NCI-H1092 (cell line): ENCODE measurements at regions not wholly inside any gene's neighbourhood (a gene's known extent, or its start where the extent isn't known, plus 50 kb on each side); places are given as distances from the start of the nearest gene placed in this dataset.
"Not testable (repeated sequence)": the region's sequence is repeated elsewhere in the genome, so short reads cannot be mapped to it uniquely, and the experiment has no call there.

Experiments used
- DNase-seq: peaks from one replicate; lab custom pipeline; 2025; lab: John Stamatoyannopoulos, UW

DNA sequence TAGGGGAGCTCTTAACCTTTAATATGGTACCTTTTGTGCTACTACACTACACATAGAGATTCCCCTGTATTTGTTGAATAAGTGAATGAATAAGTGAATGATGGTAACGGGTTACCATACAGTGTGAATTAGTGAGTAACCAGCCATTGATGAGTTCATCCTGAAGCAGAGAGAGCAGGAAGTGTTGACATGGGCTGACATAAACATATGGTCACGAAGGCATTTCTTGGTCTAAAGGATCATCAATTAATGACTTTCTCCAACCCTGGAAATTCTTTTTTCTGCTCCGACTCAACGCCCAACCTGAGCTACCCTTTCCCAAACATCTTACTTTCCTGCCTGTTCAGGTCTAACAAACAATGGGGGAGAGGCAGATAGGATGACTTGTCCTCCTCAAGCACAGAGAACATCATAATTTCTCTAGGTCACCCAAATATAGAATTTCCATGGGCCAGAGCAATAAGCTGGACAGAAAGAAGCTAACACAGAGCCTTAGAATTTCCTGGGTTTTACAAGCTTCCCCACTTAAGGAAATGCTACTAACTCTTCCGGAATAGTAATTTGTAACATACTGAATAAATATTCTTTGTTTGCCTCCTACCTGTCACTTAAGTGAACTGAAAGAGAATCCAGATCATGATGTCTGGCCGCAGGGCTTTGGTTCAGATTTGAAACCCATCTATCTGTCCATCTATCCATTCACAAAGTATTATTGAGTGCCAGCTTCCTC lies 114.7 kb upstream of the NGF start:
- DNase-seq, result no peak

DNA sequence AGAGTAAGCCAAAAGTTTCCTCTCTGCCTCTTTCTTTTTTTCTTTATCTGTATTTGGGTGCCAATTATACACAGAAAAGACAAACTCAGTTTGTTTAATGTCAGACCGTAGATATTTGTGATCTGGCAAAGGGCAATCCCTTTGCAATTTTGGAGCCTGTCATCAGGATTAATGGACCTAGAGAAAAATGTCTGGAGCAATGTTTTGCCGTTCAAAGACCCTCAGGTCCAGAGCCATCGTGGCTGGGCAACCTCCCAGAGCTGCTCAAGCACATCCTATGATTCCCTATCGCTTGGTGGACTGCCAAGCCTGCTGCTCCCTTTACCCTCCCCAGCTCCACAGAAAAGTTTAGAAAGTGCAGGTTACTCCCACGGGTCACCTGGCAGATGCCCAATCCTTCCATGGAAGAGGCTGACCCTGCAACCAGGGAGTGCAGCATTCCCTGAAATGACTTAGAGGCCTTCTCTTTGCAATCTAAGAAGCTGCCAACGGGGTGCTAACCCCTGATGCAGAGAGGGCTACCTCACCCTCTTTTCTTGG lies 112.5 kb upstream of the NGF start:
- DNase-seq, result no peak

GRCh38 chr1:115448282-115449044 lies 110.4 kb upstream of the NGF start:
- DNase-seq, result no peak

DNA sequence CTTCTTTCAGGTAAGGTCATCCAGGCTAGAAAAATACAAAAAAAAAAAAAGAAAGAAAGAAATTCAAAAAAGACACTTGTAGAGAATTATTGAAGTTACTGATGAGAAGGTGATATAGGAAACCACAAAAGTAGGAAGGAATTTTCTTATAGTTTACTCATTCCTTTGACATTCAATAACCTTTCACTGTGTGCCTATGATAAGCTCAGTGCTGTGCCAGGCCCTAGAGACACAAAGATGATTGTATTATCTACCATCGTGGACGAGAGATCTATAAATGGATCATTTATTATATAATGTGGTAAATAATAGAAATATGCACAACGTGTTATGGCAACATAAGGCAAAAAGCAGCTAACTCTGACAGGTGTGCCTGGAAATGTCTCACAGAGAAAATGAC lies 109.6 kb upstream of the NGF start:
- DNase-seq, result no peak

- DNase-seq, result no peak
Measured at GRCh38 chr1:115445090-115445489, 107.0 kb upstream of the NGF start.

- DNase-seq, result no peak
Measured at GRCh38 chr1:115440733-115441132, 102.7 kb upstream of the NGF start.

- not testable (repeated sequence) for DNase-seq
Measured at GRCh38 chr1:115439520-115439919, 101.5 kb upstream of the NGF start.

DNA sequence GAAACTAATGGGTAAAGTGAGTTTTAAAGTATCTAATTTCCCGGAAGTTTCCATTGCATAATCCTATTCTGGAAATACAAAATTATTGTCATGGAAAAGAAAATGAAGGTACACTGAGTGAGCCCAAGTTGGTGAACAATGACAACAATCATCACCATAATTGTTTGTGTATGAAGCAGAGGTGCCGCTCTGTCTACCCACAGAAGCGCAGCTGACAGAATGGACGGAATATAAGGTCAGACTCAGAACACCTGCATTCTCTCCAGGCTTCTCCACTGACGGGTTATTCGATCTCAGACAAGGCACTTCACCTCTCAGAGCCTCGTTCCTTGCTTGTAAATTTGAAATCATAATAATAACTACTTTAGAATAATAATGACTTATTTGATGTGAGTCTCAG lies 99.1 kb upstream of the NGF start:
- DNase-seq, result peak; percentile 70

GRCh38 chr1:115436596-115436995 lies 98.5 kb upstream of the NGF start:
- DNase-seq, result no peak

GRCh38 chr1:115433483-115433882 lies 95.4 kb upstream of the NGF start:
- DNase-seq, result no peak

DNA sequence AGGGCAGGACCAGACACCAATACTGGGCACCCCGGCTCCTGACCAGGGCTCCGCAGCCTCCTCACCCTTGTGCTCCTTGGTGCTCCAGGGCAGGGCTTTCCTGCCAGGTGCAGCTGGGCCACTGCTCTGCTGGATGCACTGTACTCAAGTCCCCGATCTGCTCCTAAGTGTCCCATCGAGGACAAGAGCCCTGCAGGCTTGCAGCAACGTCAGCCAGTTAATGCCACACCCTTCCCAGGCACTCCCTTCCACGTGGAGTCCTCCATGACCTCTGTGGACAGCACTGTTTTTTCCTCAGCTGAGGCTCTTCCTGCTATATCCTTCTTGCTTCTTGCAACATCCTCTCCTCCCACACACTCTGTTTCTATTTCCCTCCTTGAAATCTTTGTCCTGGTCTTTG lies 94.0 kb upstream of the NGF start:
- no peak for DNase-seq

- DNase-seq, result no peak
Measured at GRCh38 chr1:115430441-115431158, 92.6 kb upstream of the NGF start.

GRCh38 chr1:115429884-115430283 lies 91.8 kb upstream of the NGF start:
- DNase-seq, result no peak

- DNase-seq, result no peak
Measured at GRCh38 chr1:115429241-115429640, 91.2 kb upstream of the NGF start.

GRCh38 chr1:115428676-115429075 lies 90.6 kb upstream of the NGF start:
- no peak for DNase-seq

DNA sequence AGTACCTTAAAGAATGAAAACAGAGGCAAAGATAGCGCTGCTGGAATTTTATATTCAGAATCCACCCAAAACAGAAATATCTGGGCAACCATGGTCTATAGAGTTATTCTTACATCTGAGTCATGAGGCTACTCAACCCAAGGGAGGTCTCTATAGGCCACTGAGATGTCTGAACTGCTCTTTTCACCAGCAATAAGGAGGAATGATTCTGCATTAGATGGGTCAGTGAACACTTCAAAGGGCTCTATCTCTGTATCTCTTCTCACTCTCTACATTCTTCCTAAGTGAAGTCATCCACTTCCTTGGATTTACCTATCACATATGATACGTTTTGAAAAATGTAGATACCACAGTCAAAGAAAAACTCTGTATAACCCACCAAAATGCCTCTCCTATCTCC lies 90.2 kb upstream of the NGF start:
- no peak for DNase-seq

DNA sequence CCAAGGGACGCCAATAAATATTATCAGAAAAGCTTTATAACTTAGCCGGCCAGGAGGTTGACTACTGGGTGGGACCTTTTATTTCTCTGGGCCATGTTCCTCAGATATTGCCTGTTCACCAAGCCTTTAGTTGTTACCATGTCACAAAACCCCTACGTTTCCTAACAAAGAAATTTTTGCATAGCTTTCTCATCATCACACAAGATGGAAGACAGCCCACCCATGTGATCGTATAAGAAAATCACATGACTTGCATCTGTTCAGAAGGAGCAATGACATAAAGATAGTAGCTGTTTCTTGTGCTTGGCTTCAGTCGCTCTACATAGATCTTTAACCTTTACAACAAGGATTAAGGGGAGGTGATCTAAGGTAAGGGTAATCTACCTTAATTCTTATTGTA lies 88.9 kb upstream of the NGF start:
- no peak for DNase-seq

DNA sequence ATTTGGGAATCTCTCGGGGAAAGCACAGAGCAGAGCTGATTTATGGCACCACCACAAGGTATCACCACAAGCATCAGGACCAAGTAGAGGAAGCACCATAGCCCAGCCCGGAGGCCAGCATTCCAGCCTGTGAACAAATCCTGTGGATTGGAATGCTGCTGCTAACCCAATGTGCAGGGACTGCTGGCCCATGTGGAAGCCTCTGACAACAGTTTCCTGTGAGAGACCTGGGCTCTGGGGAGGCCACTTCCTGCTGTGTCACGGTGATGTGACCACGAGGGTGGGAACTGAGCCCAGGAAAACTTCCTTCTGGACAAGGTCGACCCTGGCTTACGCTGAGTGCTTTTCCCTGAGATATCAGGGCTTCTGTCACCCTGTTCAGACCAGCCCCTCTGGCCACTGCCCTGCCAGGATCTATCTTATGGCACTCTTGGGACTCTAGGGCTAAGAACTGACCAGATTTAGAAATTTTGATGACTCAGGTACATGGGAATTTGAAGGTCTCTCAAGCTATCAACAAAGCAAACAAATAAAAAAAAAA lies 88.3 kb upstream of the NGF start:
- no peak for DNase-seq

DNA sequence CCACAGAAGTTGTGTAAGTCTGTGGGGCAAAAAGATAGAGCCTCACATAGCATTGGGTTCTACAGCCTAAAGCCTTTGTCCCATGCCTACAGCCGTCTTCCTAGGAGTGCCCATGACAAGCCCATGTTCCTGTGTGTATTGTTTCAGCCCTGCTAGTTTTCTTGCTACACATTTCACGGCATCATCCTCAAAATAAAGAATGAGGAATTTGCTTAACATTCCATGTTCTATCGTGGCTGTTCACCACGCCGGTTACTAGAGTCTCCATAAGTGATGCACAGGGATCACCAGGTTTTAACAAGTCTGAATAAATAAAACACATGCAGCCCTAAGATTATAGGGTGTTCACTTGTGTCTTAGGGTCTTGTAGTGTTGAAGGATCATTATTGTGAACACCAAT lies 87.4 kb upstream of the NGF start:
- DNase-seq, result no peak

DNA sequence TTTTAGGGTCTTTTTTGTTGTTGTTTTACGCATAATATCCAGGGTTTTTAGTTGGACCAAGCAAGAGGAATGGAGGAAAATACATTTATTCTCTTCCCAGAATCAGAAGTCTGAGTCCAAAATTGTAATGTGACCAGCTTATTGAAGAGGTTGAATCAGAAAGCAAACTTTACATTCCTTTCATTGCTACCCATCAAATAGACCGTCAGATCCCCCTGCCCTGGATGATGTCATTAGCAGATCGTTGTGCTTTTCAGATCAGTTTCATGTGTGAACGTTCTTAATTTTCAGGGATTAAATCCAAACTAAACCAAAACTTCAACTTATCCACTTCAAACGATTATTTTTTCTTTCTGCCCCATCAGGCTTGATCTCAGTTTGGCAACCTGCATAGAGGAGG lies 85.7 kb upstream of the NGF start:
- DNase-seq, result no peak

DNA sequence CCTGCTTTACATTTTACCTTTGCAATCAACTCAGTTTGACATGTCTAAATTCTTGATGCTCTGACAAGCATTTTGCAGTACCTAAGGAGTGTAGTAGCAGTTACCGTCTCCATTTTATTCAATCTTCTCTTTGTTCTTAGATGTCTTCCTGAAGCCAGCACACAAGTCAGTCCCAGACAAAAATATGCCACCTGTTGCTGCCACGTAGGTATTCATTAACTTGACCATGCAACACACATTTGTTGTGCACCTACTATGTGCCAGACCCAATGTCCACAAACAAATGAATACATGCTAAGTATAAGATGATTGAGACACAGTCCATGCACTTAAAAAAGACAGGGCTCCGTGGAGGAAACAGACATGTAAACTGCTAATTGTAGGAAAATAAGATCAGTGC lies 81.5 kb upstream of the NGF start:
- DNase-seq, result no peak

DNA sequence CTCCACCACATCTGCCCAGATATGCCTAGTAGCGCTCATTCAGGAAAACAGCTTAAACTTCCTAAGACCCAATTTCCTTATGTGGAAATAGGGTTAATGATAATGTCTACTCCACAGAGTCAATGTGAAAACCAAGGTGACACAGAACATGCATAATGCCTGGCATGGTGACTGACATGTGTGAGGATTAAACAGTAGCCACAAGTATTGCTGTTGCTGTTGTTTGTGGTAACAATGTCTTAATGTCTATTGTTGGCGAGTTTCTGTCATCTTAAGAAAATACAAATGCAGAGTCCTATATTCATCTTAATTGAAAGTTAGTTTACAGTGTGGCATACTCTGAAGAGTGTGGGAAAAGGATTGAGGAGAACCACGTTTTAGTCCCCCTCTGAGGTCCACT lies 75.6 kb upstream of the NGF start:
- no peak for DNase-seq

- DNase-seq, result no peak
Measured at GRCh38 chr1:115413208-115413607, 75.2 kb upstream of the NGF start.
